ENCODE measurements at regions not wholly inside any gene's neighbourhood (a gene's known extent, or its start where the extent isn't known, plus 50 kb on each side); places are given as distances from the start of the nearest gene placed in this dataset.
A peak's percentile ranks its signal among the peaks of the same experiment; 100 is the strongest.

- H3K9me3 ChIP-seq = no peaks in the 10 kb centered on the region
- peaks cover 0 to 7% (median 0%) of the 10 kb centered on the region in 4 donors for H3K4me1 ChIP-seq
- no peaks in the 10 kb centered on the region for H3K27me3 ChIP-seq
- in situ Hi-C loops (cut with MboI; ENCODE audit: low pct_ligation_motif_present in 1 of 4, low pct_unique_long_range_greater_than_20kb in 1 of 4, low sequenced_read_pairs in 3 of 4) = no loop called here
- H3K27ac ChIP-seq = no peak overlapping the region
- DNase-seq = no peak
- H3K4me3 ChIP-seq = no peak overlapping the region
- H3K36me3 ChIP-seq = no peaks in the 10 kb centered on the region
- intact Hi-C loops (cut with DNase I; ENCODE audit: low total_unique reads) = no loop called here
- TF ChIP-seq EP300 (IDR thresholded peaks at IDR 0.05; ENCODE audit: low read depth) (no peak), CTCF (IDR thresholded peaks at IDR 0.05) (no peak), POLR2AphosphoS5 (IDR thresholded peaks at IDR 0.05) (no peak), POLR2A (IDR thresholded peaks at IDR 0.05) (no peak)
- 64 to 73% methylated on average over 4 of the region's 4 CpGs for WGBS, 2 donors (ENCODE audit: low coverage in 1 of 2)
Measured at GRCh38 chr4:112852601-112853000, 196.9 kb upstream of the ANK2 start.

- Histone ChIP-seq H3K9me3 (no peaks in the 10 kb centered on the region), H3K27ac (peak overlapping the region in 1 of 4 donors; percentile 51), H3K4me3 (no peak overlapping the region), H3K27me3 (no peaks in the 10 kb centered on the region), H3K36me3 (no peaks in the 10 kb centered on the region), H3K4me1 (no peaks in the 10 kb centered on the region)
- TF ChIP-seq CTCF (IDR thresholded peaks at IDR 0.05) (peak in 2 of 5 experiments; percentile 15 to 21), EP300 (IDR thresholded peaks at IDR 0.05; ENCODE audit: low read depth) (no peak)
- in situ Hi-C loops (cut with MboI; ENCODE audit: low pct_ligation_motif_present in 1 of 4, low pct_unique_long_range_greater_than_20kb in 1 of 4, low sequenced_read_pairs in 3 of 4) = no loop called here
- DNase-seq = no peak
- intact Hi-C loops (cut with DNase I; ENCODE audit: low total_unique reads) = no loop called here
- WGBS, 2 donors (ENCODE audit: low coverage in 1 of 2) = 47 to 53% methylated on average over 3 of the region's 3 CpGs
Measured at GRCh38 chr4:112853662-112854256, 195.7 kb upstream of the ANK2 start.

GRCh38 chr4:112854420-112854819, 195.0 kb upstream of the ANK2 start:
- Histone ChIP-seq H3K4me3 (no peak overlapping the region), H3K4me1 (no peaks in the 10 kb centered on the region), H3K9me3 (no peaks in the 10 kb centered on the region), H3K27me3 (no peaks in the 10 kb centered on the region), H3K27ac (peak overlapping the region in 2 of 4 donors; percentile 39 to 51), H3K36me3 (no peaks in the 10 kb centered on the region)
- DNase-seq = no peak
- no peak for TF ChIP-seq POLR2A (IDR thresholded peaks at IDR 0.05)
- no peak for TF ChIP-seq EP300 (IDR thresholded peaks at IDR 0.05; ENCODE audit: low read depth)
- TF ChIP-seq POLR2AphosphoS5 (IDR thresholded peaks at IDR 0.05) = no peak
- TF ChIP-seq CTCF (IDR thresholded peaks at IDR 0.05) = no peak
- in situ Hi-C loops (cut with MboI; ENCODE audit: low pct_ligation_motif_present in 1 of 4, low pct_unique_long_range_greater_than_20kb in 1 of 4, low sequenced_read_pairs in 3 of 4) (no loop called here), intact Hi-C loops (cut with DNase I; ENCODE audit: low total_unique reads) (no loop called here)

- Histone ChIP-seq H3K36me3 (no peaks in the 10 kb centered on the region), H3K4me3 (no peak overlapping the region), H3K27me3 (no peaks in the 10 kb centered on the region), H3K4me1 (no peaks in the 10 kb centered on the region), H3K9me3 (no peaks in the 10 kb centered on the region), H3K27ac (peak overlapping the region in 2 of 4 donors; percentile 39 to 53)
- no peak for TF ChIP-seq EP300 (IDR thresholded peaks at IDR 0.05; ENCODE audit: low read depth)
- TF ChIP-seq POLR2AphosphoS5 (IDR thresholded peaks at IDR 0.05) = no peak
- no peak for TF ChIP-seq POLR2A (IDR thresholded peaks at IDR 0.05)
- TF ChIP-seq CTCF (IDR thresholded peaks at IDR 0.05) = no peak
- DNase-seq = no peak
- in situ Hi-C loops (cut with MboI; ENCODE audit: low pct_ligation_motif_present in 1 of 4, low pct_unique_long_range_greater_than_20kb in 1 of 4, low sequenced_read_pairs in 3 of 4) (no loop called here), intact Hi-C loops (cut with DNase I; ENCODE audit: low total_unique reads) (no loop called here)
- 28 to 34% methylated on average over 3 of the region's 3 CpGs for WGBS, 2 donors (ENCODE audit: low coverage in 1 of 2)
Measured at GRCh38 chr4:112855058-112855457, 194.4 kb upstream of the ANK2 start.

All from transverse colon (tissue), 4 donors.